Occipital lobe (tissue), 1 donor: ENCODE measurements at regions not wholly inside any gene's neighbourhood (a gene's known extent, or its start where the extent isn't known, plus 50 kb on each side); places are given as distances from the start of the nearest gene placed in this dataset.

Source experiments
- DNase-seq: peaks from one replicate; lab custom pipeline; 2025; lab: John Stamatoyannopoulos, UW

DNA sequence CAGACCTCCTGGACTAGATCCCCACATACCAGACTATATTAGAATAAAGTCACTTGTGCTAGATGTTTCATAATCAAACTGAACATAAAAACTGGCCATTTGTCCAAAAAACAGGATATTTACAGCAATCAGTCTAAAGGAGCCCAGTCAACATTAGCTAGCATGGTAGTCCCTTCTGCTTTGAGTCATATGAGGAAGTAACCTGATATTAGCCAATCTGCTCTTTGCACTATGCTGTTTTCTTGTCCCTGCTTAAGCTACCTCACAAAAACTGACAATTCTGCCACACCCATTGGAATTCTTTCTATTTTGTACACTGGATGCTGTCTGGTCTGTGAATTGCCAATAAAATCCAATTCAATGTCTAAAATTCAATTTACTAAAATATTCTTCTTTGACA, 1824.2 kb downstream of the OLFM4 start:
- DNase-seq: no peak

DNA sequence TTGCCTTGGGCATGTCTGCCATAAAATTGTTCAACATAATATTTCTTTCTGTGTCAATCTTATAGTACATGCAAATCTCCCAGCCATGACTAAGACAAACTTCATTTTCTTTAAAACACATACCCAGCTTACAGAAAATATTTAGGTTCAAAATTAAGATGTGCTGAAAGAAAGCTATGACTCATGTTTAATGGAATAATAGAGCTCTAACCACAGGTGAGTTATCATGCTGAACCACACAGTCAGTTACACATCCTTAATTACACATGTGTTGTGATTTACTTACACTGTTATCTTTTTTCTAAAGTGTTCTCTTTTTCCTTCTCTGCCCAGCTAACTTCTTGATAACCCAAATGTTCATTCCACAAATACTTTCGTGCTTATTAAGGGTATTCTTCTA, 1831.2 kb downstream of the OLFM4 start:
- no peak for DNase-seq

DNA sequence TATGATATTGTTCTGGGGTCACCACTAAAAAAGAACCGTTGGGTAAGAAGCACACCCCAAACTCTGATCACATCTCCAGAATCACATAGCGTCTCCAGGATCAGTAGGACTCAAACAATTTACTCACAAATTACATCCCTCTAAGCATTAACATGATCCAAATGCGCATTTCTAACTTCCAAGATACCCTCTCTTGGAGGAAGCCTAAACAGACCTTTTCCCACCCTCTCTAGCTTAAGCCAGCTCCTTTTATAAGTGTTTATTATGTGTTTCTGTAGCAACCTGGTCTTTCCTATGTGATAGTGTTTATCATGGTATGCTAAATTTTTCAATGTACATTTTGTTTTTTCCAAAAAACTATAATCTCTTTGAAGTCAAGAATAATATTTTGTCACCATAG, 1846.5 kb downstream of the OLFM4 start:
- DNase-seq: no peak

DNA sequence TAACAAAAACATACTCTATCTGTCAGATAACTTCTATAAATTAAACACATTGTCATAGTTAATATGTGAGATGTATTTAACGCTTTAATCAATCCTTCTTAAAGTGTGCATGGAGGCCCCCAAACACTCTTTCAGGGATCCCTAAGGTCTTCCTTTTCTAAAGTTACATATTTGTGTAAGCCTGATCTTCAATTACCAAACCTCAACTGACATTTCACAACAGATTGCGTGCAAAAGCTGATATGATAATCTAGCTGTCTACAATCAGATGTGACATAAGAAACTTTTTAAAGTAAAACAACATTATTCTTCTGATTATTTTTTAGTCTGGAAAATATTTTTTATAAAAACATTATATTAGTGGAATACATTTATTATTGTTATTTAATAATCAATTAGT, 1850.4 kb downstream of the OLFM4 start:
- DNase-seq: no peak

DNA sequence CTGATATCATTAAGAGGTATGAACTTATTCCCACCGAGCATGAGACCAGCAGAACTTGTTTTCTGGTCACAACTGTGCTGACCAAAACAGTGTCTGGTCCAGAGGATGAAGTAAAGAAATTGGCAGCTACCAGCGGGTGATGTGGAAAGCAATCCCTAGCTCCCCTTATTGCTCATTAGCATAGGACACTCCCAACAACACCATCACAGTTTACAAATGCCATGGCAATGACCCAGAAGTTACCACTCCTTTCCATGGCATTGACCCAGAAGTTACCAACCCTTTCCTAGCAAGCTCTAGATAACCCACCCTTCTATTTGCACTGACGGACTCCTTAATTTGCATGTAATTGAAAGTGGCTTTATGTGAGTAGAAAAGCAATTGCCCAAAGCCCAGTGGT, 1856.1 kb downstream of the OLFM4 start:
- no peak for DNase-seq

DNA sequence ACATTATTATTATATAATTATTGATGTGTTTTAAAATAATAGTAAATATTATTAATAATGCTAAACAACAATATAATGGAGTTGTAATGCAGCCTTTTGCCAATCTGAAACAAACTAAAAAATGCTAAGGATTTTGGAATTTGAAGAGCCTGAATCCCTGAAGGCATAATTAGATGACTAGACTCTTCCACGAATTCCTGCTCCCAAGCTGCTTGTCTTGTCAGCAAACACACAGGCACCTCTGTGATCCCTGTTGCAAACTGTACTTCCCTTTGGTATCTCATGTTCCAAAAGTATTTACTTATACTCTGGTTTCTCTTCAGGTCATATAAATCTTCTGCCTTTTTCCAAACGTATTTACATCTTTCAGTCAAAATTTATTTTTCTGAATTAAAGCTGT, 1862.4 kb downstream of the OLFM4 start:
- no peak for DNase-seq

DNA sequence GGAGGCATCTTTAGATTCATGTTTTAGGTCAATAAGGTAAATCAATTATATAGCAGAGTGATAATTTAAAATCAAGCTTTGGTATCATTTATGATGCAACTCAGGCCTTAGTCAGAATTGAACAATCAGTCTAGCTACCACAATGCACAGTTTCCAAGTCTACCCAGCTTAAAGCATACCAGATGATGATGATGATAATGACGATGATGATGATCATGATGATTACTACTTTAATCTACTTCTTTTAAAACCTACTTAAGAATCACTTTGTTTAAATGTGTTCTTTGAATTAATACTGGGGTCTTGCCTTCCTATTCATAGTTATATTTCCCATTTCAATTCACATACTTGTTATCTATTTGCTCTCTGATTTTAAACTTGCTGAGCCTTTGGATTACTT, 1872.7 kb downstream of the OLFM4 start:
- no peak for DNase-seq

DNA sequence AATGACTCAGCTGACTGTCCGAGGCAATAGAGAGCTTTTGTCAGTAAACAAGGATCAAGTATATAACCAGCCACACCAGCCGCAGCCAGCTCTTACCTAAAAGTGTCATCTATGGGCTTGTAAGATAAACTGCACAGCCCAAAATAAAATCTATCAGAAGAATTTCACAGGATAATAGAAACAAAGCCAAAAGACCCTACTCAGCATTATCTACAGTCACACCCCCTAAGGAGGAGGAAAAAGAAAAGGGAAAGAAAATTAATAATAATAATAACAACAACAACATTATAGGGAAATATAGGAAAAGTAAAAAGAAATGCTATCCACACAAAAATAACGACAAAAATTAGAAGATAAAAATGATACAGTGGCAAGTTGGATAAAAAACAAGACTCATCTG, 1883.8 kb downstream of the OLFM4 start:
- DNase-seq: no peak

DNA sequence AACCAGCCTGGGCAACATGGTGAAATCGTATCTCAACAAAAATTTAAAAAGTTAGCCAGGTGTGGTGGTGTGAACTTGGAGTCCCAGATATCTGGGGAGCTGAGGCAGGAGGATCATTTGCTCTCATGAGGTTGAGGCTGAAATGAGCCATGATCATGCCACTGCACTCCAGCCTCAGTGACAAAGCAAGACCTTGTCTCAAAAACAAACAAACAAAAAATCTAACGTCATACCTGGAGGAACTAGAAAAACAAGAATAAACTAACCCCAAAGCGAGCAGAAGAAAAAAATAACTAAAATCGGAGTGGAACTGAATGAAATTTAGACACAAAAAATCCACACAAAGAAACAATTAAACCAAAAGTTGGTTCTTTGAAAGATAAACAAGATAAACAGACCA, 1885.1 kb downstream of the OLFM4 start:
- no peak for DNase-seq

DNA sequence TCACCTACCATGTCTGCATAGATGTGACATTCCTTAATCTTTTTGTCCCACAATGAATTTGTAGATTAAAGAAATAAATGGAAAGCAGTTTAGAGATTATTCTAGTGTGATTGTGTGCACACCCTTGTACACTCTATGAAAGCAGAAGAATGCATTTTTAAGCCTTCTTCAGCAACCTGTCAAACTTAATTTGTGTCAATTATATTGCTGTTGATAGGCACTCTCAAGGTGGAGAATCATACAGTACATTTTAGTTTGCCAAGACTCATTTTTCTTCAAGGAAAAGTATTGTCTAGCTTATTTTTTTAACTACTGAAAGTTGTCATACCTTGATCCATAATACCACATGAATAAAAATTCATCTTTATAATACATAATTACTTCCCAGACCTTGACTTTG, 1898.9 kb downstream of the OLFM4 start:
- DNase-seq: no peak

DNA sequence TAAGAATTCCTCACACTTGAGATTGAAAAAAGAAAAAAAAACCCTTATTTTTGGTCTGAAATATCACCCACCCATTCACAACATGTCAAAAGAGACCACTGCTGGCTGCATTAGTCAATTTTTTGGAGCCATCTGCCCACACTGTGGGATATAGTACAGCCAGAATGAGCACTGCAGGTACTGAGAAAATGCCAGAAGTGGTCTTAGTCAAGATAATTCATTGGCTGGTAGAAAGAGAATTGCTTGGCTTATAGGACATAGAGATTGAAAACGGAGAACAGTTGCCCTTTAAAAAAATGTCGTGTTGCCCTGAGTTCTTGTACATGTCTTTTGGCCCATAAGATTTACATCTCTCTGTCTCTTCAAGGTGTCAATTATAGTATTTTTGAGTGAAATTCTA, 1899.5 kb downstream of the OLFM4 start:
- no peak for DNase-seq

DNA sequence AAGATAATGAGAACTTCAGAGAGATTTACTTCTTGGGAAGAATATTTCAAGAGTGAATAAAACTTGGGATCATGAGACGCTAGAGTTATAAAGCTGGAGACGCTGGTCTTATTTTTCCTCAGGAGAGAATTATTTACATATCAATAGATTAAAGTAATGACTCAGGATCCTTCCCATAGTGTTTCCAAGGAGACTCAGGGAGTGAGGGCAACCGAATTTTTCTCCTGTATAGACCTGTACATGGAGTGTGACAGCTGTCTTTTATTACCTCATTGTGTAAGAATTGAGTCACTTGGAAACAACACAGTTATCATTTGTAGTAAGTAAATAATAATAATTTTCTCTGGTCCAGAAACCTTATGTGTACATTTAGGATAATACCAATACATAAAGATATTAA, 1905.5 kb downstream of the OLFM4 start:
- DNase-seq: no peak

DNA sequence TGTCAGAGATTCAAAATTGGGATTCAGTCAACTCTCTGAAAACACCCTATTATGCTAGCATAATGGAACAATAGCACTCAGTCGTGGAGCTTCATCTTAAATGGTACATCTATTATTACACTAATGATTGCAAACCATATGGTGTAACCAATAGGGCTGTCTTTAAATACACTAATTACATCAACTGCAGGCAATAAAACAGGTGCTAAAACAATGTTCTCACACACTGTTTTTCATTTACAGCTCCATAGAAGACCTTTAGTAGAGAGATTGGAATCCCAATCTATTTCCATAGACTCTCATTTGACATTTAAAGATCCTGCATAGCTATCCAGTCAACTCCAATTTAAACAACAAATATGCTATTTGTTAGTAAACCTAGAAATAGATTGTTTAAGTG, 1917.4 kb downstream of the OLFM4 start:
- DNase-seq: no peak

DNA sequence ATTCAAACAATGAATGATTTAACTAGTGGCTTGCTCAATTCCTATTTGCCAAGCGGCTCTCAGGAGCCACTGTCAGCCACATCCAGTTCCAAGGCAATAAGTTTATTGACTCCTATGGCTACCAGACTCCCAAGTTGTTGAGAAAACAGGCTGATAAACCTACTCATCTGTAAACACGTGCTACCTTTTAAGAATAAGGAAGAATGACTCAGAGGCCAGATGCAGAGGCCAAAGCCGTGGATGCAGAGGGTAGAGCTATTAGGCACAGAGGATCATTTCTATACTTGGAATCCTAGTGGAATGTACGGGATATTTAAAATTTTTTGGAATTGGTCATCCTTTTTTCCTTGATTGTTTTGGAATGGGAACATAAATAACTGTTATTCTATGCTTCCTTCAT, 1921.1 kb downstream of the OLFM4 start:
- DNase-seq: no peak

DNA sequence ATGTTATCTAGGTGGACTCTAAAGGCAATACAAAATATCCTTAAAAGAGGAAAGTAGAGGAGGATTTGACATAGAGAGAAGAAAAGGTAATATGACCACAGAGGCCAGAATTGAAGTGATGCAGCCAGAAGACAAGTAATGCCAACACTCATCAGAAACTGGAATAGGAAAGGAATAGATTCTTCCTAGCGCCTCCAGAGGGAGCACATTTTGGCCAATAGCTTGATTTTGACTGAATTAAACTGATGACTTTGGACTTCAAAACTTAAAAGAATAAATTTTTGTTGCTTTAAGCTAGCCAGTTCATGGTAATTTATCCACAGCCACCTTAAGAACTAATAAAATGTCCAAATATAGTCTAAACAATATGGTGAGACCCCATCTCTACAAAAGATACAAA, 1921.9 kb downstream of the OLFM4 start:
- no peak for DNase-seq

DNA sequence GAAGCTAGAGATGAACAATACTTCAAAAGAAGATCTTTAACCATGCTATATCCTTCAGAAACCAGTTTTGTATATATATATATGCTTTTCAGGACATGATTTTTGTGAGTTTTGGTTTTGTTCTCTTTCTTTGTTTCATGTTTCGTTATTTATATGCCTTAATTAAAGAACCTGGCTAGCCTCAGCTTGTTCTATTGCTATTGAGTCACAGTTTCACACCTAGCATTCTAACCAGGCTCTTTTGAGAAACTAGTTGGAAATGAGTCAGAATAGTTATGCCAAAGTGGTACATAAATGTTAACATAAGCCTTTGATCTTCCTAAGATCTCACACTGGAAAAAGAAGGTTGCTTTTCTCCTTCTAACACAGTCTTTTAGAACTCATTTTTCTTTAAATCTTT, 1925.2 kb downstream of the OLFM4 start:
- DNase-seq: no peak

DNA sequence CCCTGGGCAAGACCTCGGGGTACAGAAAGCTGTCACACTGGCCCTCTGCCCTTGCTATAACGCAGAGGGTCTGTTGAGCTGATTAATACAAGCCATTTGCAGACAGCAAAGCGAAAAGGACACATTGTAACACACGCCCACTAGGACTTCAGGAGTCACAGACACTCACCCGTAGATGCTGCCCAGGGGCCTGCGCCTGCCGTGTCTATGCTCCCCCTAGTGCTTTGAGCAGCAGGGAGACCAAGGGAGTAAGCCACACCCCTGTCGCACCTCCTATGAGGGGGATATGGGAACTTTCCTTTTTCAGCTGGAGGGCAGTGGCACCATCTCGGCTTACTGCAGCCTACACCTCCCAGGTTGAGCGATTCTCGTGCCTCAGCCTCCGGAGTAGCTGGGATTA, 1930.2 kb downstream of the OLFM4 start:
- no peak for DNase-seq

DNA sequence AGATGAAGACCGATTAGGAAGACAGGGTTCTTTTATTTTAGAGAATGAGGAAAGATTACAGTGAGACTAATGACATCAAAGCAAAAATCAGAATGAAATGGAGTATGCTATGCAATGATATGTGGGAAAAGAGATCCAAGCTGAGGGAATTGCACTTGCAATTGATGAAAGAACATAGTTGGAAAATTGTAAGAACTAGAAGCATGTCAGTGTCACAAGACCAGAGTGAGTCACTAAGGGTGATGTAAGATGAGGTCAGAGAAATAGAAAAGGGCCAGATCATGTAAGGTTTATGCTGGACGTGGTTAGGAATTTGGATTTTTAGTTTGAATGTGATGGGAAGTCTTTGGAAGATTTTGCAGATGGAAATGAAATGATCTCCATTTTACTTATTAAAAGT, 1937.3 kb downstream of the OLFM4 start:
- DNase-seq: no peak

DNA sequence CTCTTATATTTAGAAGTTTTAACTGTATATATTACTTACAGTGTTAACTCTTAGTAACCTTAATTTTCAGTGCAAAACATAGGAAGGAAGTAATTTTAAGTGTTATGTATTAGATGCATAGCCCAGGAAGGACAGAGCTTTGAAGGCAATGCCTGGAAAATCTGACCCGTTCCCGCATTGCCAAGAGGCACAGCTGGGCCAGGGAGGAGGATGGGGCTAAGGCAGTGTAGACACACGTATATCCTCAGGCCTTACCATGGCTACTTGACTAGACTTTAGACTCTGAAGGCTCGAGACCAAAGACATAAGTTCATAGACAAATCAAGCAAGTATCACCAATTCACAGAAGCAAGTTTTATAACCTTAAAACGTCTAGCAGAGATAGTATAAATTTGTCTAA, 1944.2 kb downstream of the OLFM4 start:
- DNase-seq: no peak

DNA sequence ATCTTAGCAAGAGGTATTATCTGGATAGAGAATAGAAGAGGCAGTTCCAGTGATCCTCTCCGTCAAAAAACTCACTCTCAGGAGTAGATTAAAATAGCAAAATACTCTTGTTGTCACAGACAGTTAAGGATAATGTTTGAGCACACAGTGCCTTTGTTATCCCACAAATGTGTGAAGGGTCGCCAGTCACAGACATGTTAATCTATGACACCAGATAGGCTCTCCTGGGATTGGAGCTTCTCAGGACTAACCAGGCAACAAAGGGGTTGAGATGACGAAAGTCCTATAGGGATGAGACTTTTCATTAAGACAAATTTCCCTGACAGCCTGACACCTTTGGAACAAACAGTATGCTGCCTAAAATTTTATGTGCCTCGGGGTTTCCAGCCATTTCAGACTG, 1947.1 kb downstream of the OLFM4 start:
- no peak for DNase-seq

DNA sequence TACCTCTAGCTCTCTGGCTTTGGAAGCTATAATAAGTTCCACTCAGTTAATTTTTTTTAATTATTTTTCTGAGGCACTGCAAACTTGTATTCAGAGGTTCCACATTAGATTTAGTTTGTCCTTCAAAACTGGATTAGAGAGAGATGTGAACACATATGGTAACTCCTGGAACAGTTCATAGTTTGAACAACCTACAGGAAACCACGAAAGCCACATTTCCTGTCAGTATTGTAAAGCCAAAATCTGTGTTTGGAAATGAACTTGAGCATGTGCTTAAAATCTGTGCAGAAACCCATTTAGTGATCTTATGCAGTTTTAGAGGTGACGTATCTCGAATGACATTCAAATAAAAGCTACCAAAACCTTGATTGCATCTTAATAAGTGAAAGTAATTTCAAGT, 1952.0 kb downstream of the OLFM4 start:
- DNase-seq: no peak

DNA sequence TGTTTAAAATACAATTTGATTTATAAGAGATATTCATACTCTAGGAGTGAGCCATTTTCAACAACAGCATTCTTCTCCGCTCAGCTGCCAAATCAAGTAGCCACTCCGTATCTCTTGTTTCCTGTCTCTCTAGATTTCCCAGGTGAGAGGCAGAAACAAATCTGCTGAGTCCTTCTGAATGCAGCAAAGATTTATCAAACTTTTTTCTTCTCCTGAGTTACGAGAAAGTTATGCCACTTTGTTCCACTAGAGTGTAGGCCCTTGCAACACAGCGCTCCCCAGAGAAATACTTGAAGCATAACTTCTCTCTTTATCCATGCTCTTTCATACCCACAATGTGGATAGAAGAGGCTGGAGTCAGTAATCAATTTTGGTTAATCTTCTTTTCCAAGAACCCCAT, 1960.8 kb downstream of the OLFM4 start:
- no peak for DNase-seq

DNA sequence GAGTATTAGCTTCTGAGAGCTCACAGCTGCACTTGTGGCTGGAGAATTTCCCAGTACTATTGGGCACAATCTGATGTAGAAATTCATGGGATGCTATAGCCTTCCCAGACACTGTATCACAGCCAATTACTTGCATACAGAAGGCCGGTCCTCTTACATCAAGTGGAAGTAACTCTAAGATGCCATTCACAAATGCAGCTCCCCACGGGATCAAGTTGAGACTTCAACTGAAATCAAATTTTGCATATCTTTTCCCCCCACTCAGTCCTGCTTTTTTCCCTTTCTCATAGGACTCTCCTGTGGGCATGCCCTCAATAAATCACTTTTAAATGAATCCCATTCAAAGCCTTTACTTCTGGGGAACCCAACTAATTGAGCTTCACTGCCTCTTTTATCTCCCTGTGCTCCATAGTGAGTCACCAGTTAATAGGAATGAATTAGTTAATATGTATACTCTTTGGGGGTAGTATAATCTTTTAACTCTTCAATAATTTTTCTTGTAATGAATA, 1970.8 kb downstream of the OLFM4 start:
- DNase-seq: no peak

DNA sequence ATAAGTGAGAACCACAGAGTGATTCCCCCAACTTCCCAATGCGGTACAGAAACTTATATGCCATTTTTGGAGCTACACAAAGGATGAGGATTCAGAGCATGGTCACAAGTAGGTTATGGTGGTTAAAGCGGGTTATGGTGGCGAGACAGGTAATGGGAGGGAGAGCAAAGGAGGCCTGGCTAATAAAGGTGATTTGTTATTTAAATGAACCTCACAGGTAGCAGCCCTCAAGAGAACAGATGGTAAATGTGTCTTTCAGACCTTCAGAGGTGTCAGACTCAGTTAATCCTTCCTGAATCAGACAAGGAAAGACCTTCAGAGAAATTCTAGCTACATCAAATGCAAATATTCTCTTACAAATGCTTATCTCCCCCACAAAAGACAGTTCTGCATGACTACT, 1971.4 kb downstream of the OLFM4 start:
- DNase-seq: no peak

DNA sequence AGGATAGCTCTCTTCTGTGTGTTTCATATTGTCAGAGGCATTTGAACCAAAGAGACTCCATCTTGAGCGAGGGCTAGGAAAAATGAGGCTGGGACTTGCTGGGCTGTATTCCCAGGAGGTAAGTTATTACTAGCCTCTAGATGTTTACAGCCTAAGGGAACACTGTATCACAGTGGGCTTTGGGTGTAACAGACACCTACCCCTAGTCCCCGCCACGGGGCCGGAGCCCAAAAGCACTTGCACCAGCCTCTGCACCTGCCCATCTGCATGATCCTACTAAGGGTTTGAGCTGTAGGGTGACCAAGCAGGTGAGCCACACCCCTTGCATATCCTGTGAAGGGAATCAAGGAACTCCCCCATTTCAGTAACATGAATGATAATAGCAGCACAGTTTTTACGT, 1972.2 kb downstream of the OLFM4 start:
- no peak for DNase-seq
